ENCODE measurements at regions not wholly inside any gene's neighbourhood (a gene's known extent, or its start where the extent isn't known, plus 50 kb on each side); places are given as distances from the start of the nearest gene placed in this dataset.
"Not testable (repeated sequence)": the region's sequence is repeated elsewhere in the genome, so short reads cannot be mapped to it uniquely, and the experiment has no call there.

DNA sequence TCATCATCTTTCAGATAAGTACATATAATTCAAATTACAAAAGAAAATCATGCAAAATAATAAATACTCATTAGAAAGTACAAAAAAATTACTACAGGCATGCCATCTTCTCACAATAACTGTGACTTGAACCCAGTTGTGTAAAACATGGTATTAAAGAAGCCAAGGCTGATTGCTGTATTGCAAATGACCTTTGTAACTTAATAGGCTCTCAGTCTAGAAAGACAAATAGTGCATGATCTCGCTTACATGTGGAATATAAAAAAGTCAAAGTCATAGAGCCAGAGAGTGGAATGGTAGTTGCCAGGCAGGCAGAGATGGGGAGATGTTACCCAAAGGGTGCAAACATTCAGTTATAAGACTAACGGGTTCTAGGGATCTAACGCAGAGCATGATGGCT lies 626.1 kb downstream of the COL12A1 start:
- no peak for DNase-seq (ENCODE audit: low spot score)

GRCh38 chr6:74579047-74579446 lies 626.8 kb downstream of the COL12A1 start:
- no peak for DNase-seq (ENCODE audit: low spot score)

- DNase-seq (ENCODE audit: low spot score), result no peak
Observed at GRCh38 chr6:74578339-74578738, 627.5 kb downstream of the COL12A1 start.

DNA sequence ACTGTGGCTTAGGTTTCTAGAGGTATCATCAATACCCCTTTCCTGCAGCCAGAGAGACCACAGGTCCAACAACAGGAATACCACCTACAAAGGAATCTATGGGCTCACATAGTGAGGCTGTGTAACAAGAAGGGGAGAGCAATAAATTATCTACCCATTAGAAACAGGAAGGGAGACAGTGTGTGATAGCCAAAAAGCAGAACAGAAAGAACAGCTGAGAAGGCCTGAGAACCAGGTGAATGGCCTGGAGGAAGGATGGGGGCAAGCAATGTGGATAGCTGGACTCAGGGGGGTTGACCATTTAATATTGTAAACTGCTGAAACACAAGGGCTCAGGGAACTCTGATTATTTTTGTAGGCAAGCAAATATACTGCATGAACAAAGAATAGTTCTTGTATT lies 628.2 kb downstream of the COL12A1 start:
- DNase-seq (ENCODE audit: low spot score), result no peak

GRCh38 chr6:74574794-74575193 lies 631.1 kb downstream of the COL12A1 start:
- DNase-seq (ENCODE audit: low spot score), result no peak

- DNase-seq (ENCODE audit: low spot score), result no peak
Observed at GRCh38 chr6:74573613-74574012, 632.2 kb downstream of the COL12A1 start.

DNA sequence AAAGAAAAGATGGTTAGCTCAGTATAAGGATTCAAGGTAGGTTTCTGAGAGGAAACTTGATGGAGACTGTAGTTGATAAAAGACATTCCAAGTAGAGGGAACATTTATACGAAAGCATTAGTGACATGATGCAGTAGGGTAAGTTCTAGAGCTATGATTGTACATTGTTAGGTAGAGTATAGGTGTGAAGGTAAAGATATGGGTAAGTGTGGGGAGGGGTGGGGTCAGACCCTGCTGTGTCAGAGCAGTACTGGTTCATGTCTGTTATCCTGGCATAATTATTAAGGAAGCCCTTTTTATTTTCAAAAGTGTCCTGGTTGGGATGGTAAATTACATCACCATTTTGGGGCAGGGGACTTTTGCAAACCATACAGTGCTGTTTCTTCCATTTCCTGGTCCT lies 635.8 kb downstream of the COL12A1 start:
- DNase-seq (ENCODE audit: low spot score), result no peak

DNA sequence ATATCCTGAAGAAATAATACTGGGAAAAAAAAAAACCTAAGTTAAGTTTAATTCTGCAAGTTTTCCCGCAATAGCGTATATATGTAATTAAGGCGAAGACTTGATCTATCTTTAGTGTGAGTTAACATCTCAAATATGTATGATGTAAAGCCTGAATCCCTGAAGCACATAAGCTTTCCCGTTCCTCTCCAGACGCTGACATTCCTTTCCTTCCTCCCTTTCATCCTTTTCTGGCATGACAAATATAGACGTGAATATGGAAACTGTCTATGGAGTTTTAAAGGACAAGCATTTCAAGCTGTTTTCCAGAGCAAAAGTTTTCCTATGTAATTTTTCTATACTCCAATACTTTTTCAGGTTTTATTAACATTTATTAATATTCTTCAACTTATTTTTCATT lies 637.0 kb downstream of the COL12A1 start:
- no peak for DNase-seq (ENCODE audit: low spot score)

- not testable (repeated sequence) for DNase-seq (ENCODE audit: low spot score)
Observed at GRCh38 chr6:74567923-74568290, 637.9 kb downstream of the COL12A1 start.

DNA sequence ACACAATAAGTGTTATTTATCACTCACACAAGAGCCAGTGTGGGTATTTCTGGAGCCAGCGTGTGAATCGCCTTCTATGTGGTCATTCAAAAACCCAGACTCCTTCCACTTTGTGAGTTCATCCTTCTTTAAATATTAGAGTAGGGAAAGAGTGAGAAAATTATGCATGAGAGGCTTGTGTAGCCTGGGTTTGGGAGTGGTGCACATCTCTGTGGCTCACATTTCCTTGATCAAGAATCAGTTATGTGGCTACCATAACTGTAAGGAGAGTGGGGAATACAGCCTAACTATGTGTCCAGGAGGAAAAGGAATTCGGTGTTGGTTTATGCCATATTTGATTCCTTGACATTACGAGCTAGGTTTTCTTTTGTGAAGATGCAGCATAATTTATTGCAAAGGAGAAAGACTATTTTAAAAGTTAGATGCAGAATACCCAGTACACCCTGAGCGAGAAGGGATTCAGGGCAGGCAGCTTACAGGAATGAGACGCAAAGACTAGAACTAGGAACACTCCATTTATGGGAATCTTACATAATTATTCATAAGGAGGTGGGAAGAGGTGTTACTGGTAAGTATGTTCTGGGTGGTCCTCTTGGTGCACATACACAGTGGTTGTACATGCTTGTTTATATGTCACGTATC lies 638.5 kb downstream of the COL12A1 start:
- DNase-seq (ENCODE audit: low spot score), result no peak

DNA sequence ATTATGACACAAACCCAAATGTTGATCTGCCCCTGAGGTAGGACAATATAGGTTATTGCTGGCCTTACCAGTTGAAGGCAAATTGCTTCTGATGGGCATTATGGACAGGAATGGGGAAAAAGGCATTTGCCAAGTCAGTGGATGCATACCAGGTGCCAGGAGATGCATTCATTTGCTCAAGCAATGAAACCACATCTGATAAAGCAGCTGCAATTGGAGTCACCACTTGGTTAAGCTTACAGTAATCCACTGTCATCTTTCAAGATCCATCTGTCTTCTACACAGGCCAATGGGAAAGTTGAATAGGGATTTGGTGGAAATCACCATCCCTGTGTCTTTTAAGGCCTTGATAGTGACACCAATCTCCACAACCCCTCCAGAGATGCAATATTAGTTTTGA lies 648.6 kb downstream of the COL12A1 start:
- DNase-seq (ENCODE audit: low spot score), result no peak

GRCh38 chr6:74554041-74554440 lies 651.8 kb downstream of the COL12A1 start:
- DNase-seq (ENCODE audit: low spot score), result no peak

DNA sequence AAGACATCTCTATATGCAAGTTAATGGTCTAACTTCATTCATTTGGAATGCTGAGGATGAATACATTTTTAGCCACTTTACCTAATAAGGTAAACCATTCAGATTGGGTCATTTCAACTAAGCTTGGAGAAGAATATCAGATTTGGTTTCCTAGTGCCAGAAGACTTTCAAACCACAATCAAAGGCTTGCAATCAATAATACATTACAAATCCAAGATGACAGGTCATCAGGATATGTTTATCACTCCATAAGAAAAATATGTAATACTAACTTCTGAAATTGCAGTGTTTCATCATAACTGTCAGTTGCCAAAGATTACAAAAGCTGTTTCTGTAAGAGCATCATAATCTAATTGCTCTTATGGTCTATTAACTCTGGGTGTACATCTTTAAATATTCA lies 654.0 kb downstream of the COL12A1 start:
- DNase-seq (ENCODE audit: low spot score), result no peak

- DNase-seq (ENCODE audit: low spot score), result no peak
Observed at GRCh38 chr6:74550821-74551220, 655.0 kb downstream of the COL12A1 start.

- no peak for DNase-seq (ENCODE audit: low spot score)
Observed at GRCh38 chr6:74549746-74550145, 656.1 kb downstream of the COL12A1 start.

GRCh38 chr6:74534465-74535211 lies 671.2 kb downstream of the COL12A1 start:
- DNase-seq (ENCODE audit: low spot score), result no peak

DNA sequence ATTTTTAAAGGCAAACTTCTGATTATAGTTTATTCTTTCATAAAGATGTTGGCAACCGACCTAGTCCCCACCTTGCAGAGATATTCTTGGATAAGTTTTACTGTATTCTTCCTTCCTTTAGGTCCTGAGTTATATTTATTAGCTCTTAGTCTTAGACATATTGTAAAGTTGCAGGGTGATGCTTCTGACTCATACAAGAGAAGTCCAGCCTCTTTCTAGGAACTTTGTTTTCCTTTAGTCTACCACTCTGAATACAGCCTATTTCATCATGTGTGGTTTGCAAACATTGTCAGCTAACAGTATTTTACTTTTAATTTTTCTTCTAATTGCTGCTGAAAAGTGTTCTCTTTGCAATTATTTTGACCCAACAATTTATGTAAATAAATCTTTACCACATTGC lies 686.7 kb downstream of the COL12A1 start:
- no peak for DNase-seq (ENCODE audit: low spot score)

GRCh38 chr6:74518035-74518434 lies 687.8 kb downstream of the COL12A1 start:
- no peak for DNase-seq (ENCODE audit: low spot score)

GRCh38 chr6:74510878-74511277 lies 695.0 kb downstream of the COL12A1 start:
- DNase-seq (ENCODE audit: low spot score), result no peak

GRCh38 chr6:74507649-74508048 lies 698.2 kb downstream of the COL12A1 start:
- no peak for DNase-seq (ENCODE audit: low spot score)

GRCh38 chr6:74505391-74505790 lies 700.5 kb downstream of the COL12A1 start:
- DNase-seq (ENCODE audit: low spot score), result no peak

DNA sequence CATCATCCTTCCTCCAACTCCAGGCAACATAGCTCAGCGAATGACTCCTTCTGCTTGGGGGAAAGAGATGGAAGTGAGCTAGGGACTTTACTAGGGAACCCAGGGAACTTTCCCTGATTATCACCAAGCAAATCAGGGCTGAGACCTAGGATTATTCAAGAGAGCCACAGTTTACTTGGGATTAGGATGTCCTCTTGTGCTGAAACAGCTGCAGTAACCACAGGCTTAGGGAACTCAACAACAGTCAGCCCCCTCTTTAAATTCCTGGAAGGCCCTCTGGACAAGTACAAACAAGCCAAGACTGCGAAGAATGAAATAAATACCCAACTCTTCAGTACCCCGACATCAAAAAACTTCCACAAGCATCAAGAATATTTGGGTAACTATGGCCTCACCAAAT lies 700.9 kb downstream of the COL12A1 start:
- DNase-seq (ENCODE audit: low spot score), result no peak

DNA sequence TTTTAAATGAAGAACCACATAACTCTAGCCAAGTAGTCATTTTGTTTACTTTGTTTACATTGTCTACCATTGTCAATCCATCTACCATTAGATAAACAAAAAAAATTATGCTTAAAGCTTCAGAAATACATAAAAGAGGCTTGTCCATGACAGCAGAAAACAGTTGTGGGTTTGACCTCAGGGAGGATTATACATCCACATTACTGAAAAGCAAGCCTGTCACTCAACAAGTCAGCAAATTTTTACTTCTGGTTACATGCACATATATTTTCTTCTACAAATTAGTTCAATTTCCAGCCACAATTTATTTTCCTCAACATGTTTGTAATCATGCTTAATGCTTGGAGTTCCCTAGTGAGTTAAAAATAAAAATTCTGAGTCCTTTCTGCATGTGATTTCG lies 713.3 kb downstream of the COL12A1 start:
- DNase-seq (ENCODE audit: low spot score), result no peak

DNA sequence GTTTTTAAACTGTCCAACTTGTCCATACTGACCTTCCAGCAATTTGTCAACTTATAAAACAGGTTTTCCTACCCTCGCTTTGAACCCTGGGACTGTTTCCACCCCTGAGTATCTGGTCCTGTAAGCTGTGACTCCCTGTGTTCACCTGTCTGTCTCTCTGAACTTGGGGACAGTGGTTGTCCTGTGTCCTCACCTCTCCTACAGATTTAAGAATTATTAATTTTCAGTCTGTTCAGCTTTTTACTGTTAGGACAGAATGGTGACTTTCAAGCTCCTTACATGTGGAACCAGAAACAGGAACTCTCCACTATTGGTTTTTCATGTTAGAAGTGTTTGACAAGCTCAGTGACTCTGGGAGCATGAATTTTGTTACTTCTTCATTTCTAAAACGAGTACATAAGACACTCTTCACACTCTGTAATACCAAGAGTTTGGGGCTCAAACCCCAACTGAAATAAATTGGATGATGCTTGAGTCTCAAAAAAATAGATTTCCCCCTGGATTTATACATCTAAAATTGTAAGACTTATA lies 713.9 kb downstream of the COL12A1 start:
- no peak for DNase-seq (ENCODE audit: low spot score)

Data from hematopoietic multipotent progenitor cell treated with erythropoietin and hydrocortisone succinate and interleukin-3 and kit ligand, for 15 days (in vitro differentiated cells).